ENCODE measurements at regions not wholly inside any gene's neighbourhood (a gene's known extent, or its start where the extent isn't known, plus 50 kb on each side); places are given as distances from the start of the nearest gene placed in this dataset.

- no peak for TF ChIP-seq CTCF (IDR thresholded peaks at IDR 0.05)
- no peak for TF ChIP-seq EZH2 (IDR thresholded peaks at IDR 0.05)
- no peak for TF ChIP-seq EZH2phosphoT487 (IDR thresholded peaks at IDR 0.05)
Measured at GRCh38 chr4:33551244-33551643, 2693.1 kb downstream of the ARAP2 start.

Data from neural progenitor cell (in vitro differentiated cells).